HepG2 (cell line): ENCODE measurements at regions not wholly inside any gene's neighbourhood (a gene's known extent, or its start where the extent isn't known, plus 50 kb on each side); places are given as distances from the start of the nearest gene placed in this dataset.
"Not testable (repeated sequence)": the region's sequence is repeated elsewhere in the genome, so short reads cannot be mapped to it uniquely, and the experiment has no call there.

Source experiments
- ATAC-seq: fragments of 200-7000 bp; cut with Tn5 transposase; 3 replicates; pipeline ENCODE4 v1.9.1; 2020; ENCODE audit warnings: mild to moderate bottlenecking, moderate library complexity
- BruUV-seq: library from RNA; stranded (reverse); fragments of 400-500 nt; replicated peaks from 2 replicates; lab custom pipeline; 2021; lab: Mats Ljungman, UMichigan
- CTCF ChIA-PET: fragments of 300-600 bp; formaldehyde crosslinking; extraction: SDS; loops from one replicate; lab custom pipeline; 2021; ENCODE audit warnings: low total read pairs, inconsistent platforms, low intra/inter-chr PET ratio; lab: Yijun Ruan, JAX
- POLR2A ChIA-PET: fragments of 350-600 bp; sonication (Branson Sonifier 250); formaldehyde crosslinking; loops from one replicate; lab custom pipeline; 2020; ENCODE audit warnings: antibody characterized with exemption, inconsistent platforms; lab: Yijun Ruan, JAX
- DNase-seq: peaks from one replicate; pipeline ENCODE4 v3.0.0-alpha.2; 2015; ENCODE audit warnings: low spot score
- FAIRE-seq: peaks from 3 replicates; lab custom pipeline; 2011; peaks lifted over from hg19 to GRCh38; lab: Jason Lieb, UNC
- H2AFZ ChIP-seq: one replicate; pipeline ENCODE4 v1.6.1; 2011; ENCODE audit warnings: low read length, inconsistent platforms
- H3K27ac ChIP-seq: fragments of 300-600 bp; 3 replicates; pipeline ENCODE4 v1.8.0; 2011; ENCODE audit warnings: mixed run types, mild to moderate bottlenecking, mixed read lengths, low read length, inconsistent platforms; ENCODE audit not compliant: insufficient read depth; ENCODE audit errors: extremely low read length
- H3K27me3 ChIP-seq, 2 experiments: fragments of 200-600 bp in 1 of 2; 2 replicates in 1 of 2; 3 replicates in 1 of 2; pipeline versions ENCODE4 v1.6.0 to v1.8.0; 2011; ENCODE audit warnings: low read length in 2 of 2, mild to moderate bottlenecking in 2 of 2, moderate library complexity in 2 of 2, inconsistent platforms in 1 of 2; ENCODE audit not compliant: insufficient read depth in 2 of 2, control insufficient read depth in 1 of 2
- H3K36me3 ChIP-seq, 2 experiments: fragments of 200-600 bp in 1 of 2; replicated peaks in 1 of 2; 2 replicates in 1 of 2; 3 replicates in 1 of 2; pipeline versions ENCODE4 v1.5.1 to v1.8.0; 2011; ENCODE audit warnings: low read length in 2 of 2, inconsistent platforms in 1 of 2; ENCODE audit not compliant: insufficient read depth in 2 of 2, control insufficient read depth in 1 of 2
- H3K4me1 ChIP-seq: 2 replicates; pipeline ENCODE4 v1.5.1; 2012; ENCODE audit warnings: low read length, inconsistent platforms; ENCODE audit not compliant: insufficient read depth
- H3K4me2 ChIP-seq: 2 replicates; pipeline ENCODE4 v1.6.0; 2011; ENCODE audit warnings: low read depth, low read length, inconsistent platforms
- H3K4me3 ChIP-seq, 3 experiments: fragments of 200-600 bp in 1 of 3; sonication (generic), shearing (Covaris generic) in 1 of 3; replicated peaks in 1 of 3; 2 replicates each; pipeline ENCODE4 v1.5.1; 2011 to 2016; ENCODE audit warnings: low read length in 3 of 3, inconsistent platforms in 2 of 3, low read depth in 2 of 3, mild to moderate bottlenecking in 2 of 3, control low read depth in 1 of 3, mixed read lengths in 1 of 3; ENCODE audit not compliant: insufficient read depth in 1 of 3
- H3K79me2 ChIP-seq: one replicate; pipeline ENCODE4 v1.6.1; 2011; ENCODE audit warnings: low read length, inconsistent platforms; ENCODE audit not compliant: insufficient read depth
- H3K9ac ChIP-seq: 2 replicates; pipeline ENCODE4 v1.6.0; 2011; ENCODE audit warnings: mild to moderate bottlenecking, low read depth, low read length, inconsistent platforms; ENCODE audit not compliant: insufficient read depth
- H3K9me3 ChIP-seq: 2 replicates; pipeline ENCODE4 v1.5.1; 2012; ENCODE audit warnings: mild to moderate bottlenecking, low read length
- H4K20me1 ChIP-seq: 2 replicates; pipeline ENCODE4 v1.6.0; 2011; ENCODE audit warnings: inconsistent platforms, mild to moderate bottlenecking, low read length, moderate library complexity; ENCODE audit not compliant: insufficient read depth
- DNMT3B ChIP-seq: conservative IDR thresholded peaks from 2 replicates; pipeline ENCODE4 v1.6.1; 2016; ENCODE audit warnings: missing biosample characterization, control low read depth
- JDP2 ChIP-seq: sonication (generic); formaldehyde crosslinking; IDR thresholded peaks from 2 replicates; pipeline ENCODE4 v1.8.1; 2022; ENCODE audit warnings: missing genetic modification reagents, borderline replicate concordance
- KLF11 ChIP-seq: IDR thresholded peaks from 2 replicates; pipeline ENCODE4 v1.6.1; 2016; ENCODE audit warnings: missing compliant biosample characterization
- LBX2 ChIP-seq: sonication (generic); formaldehyde crosslinking; IDR thresholded peaks from 2 replicates; pipeline ENCODE4 v1.5.0; 2020; ENCODE audit warnings: missing genetic modification reagents, mild to moderate bottlenecking, borderline replicate concordance
- ZMAT5 ChIP-seq: sonication (generic); formaldehyde crosslinking; IDR thresholded peaks from 2 replicates; pipeline ENCODE4 v1.5.0; 2020; ENCODE audit warnings: mild to moderate bottlenecking, low read depth, missing genetic modification reagents, borderline replicate concordance
- ZNF10 ChIP-seq: sonication (generic); formaldehyde crosslinking; IDR thresholded peaks from 2 replicates; pipeline ENCODE4 v1.4.0; 2020; ENCODE audit warnings: mild to moderate bottlenecking, low read depth, missing genetic modification reagents, borderline replicate concordance
- ZNF225 ChIP-seq: sonication (generic); formaldehyde crosslinking; IDR thresholded peaks from 2 replicates; pipeline ENCODE4 v1.4.0; 2020; ENCODE audit warnings: mild to moderate bottlenecking, missing genetic modification reagents
- ZSCAN29 ChIP-seq: sonication (generic); formaldehyde crosslinking; conservative IDR thresholded peaks from 2 replicates; pipeline ENCODE4 v1.4.0; 2020; ENCODE audit warnings: mild to moderate bottlenecking, missing genetic modification reagents
- WGBS: methylation state at CpG from one replicate; pipeline ENCODE4 v1.1.6; 2017; ENCODE audit warnings: low lambda C conversion rate; 5-methylcytosine and 5-hydroxymethylcytosine counted together
- in situ Hi-C: cut with HindIII; loops from 2 replicates; pipeline ENCODE4 v1.10.0; 2017; ENCODE audit warnings: low pct_unique_long_range_greater_than_20kb; ENCODE audit not compliant: extremely low pct_ligation_motif_present
- intact Hi-C: fragments of 100-400 bp; cut with micrococcal nuclease; formaldehyde crosslinking; loops from one replicate; pipeline ENCODE4 v1.10.0; 2022; ENCODE audit not compliant: unreplicated experiment
- TF ChIP-seq, protein P1 (sequence below): sonication (generic); formaldehyde crosslinking; IDR thresholded peaks from 2 replicates; pipeline ENCODE4 v1.9.0; 2021; ENCODE audit warnings: missing genetic modification reagents, borderline replicate concordance
- TF ChIP-seq, protein P2 (sequence below): sonication (generic); formaldehyde crosslinking; IDR thresholded peaks from 2 replicates; pipeline ENCODE4 v1.8.0; 2023; ENCODE audit warnings: mild to moderate bottlenecking, missing genetic modification reagents

DNA sequence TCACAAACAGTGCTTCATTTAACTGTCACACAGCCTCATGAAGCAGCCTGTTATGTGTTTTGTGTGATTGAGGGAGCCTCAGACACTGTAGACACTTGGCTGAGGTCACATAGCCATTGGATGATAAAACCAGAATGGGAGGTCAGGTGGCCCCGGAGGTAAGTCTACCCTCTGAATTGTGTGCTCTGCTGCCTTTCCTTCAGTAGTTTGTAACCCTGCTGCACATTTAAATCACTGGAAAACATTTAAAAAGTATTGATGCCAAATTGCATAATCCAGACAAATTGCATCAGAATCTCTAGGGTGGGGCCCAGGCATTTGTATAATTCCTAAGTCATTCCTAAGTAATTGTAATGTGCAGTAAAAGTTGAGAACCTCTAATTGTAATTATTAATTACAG is 85.2 kb upstream of the ECI2 start (continued):
- TF ChIP-seq ZMAT5 (CRISPR knock-in tag): no peak

- H3K4me1 ChIP-seq, POLR2A ChIA-PET, H3K9me3 ChIP-seq, H3K4me3 ChIP-seq, CTCF ChIA-PET, BruUV-seq, ATAC-seq, H2AFZ ChIP-seq, FAIRE-seq, in situ Hi-C loops, H3K79me2 ChIP-seq, H3K27ac ChIP-seq, H4K20me1 ChIP-seq, H3K36me3 ChIP-seq, DNase-seq, H3K4me2 ChIP-seq, H3K9ac ChIP-seq, intact Hi-C loops, H3K27me3 ChIP-seq: not testable (repeated sequence)
- 28% methylated on average over 3 of the region's 3 CpGs for WGBS
These were observed 83.4 kb upstream of the ECI2 start for GRCh38 chr6:4218619-4219317.

DNA sequence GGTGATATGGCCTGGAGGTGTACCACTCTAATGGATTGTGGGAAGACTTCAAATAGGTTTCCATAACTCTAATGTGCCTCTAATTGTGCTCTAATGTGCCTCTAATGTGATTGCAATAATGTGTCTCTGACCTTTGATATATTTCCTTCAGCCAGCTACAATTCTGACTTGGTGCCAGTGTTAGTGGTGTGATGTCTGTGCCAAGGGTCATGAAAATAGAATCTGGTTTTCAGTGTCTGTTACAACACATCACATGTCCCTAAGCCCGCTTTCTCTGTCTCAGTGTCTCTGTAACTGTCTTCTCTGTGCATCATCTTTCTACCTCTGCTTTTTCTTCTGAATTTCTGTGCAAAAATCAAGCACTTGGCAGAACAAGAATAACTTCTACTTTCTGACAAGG is 77.2 kb upstream of the ECI2 start:
- H3K4me2 ChIP-seq: no peak overlapping the region
- DNase-seq (no peak), FAIRE-seq (no peak), ATAC-seq (no peak)
- no peak overlapping the region for H3K27ac ChIP-seq
- ChIA-PET CTCF (no interaction called here), POLR2A (no interaction called here)
- no peaks in the 10 kb centered on the region for H3K36me3 ChIP-seq
- peaks cover 23% of the 10 kb centered on the region for H3K9me3 ChIP-seq
- in situ Hi-C loops: no loop called here
- H2AFZ ChIP-seq: no peak overlapping the region
- BruUV-seq: no TSS peak
- no peak overlapping the region for H3K4me3 ChIP-seq
- no peaks in the 10 kb centered on the region for H4K20me1 ChIP-seq
- no peaks in the 10 kb centered on the region for H3K4me1 ChIP-seq
- 4% methylated on average over 1 of the region's 1 CpG for WGBS
- 0 out of 5 replicates have a peak, but pooled peaks cover 0 to 4% of the 10 kb centered on the region in 2 experiments for H3K27me3 ChIP-seq
- no peak overlapping the region for H3K9ac ChIP-seq
- H3K79me2 ChIP-seq: no peaks in the 10 kb centered on the region
- intact Hi-C loops: loop anchor here (5.0 kb wide), 1 partner anchor 50 kb away; no protein-coding TSS in a partner anchor
- TF ChIP-seq LBX2 (CRISPR knock-in tag) (no peak), DNMT3B (CRISPR knock-in tag) (no peak), ZNF10 (CRISPR knock-in tag) (no peak), ZSCAN29 (CRISPR knock-in tag) (no peak), JDP2 (CRISPR knock-in tag) (no peak), ZNF225 (CRISPR knock-in tag) (no peak), KLF11 (CRISPR knock-in tag) (no peak)
- TF ChIP-seq, protein P1, sequence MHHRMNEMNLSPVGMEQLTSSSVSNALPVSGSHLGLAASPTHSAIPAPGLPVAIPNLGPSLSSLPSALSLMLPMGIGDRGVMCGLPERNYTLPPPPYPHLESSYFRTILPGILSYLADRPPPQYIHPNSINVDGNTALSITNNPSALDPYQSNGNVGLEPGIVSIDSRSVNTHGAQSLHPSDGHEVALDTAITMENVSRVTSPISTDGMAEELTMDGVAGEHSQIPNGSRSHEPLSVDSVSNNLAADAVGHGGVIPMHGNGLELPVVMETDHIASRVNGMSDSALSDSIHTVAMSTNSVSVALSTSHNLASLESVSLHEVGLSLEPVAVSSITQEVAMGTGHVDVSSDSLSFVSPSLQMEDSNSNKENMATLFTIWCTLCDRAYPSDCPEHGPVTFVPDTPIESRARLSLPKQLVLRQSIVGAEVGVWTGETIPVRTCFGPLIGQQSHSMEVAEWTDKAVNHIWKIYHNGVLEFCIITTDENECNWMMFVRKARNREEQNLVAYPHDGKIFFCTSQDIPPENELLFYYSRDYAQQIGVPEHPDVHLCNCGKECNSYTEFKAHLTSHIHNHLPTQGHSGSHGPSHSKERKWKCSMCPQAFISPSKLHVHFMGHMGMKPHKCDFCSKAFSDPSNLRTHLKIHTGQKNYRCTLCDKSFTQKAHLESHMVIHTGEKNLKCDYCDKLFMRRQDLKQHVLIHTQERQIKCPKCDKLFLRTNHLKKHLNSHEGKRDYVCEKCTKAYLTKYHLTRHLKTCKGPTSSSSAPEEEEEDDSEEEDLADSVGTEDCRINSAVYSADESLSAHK: no peak
- TF ChIP-seq, protein P2, sequence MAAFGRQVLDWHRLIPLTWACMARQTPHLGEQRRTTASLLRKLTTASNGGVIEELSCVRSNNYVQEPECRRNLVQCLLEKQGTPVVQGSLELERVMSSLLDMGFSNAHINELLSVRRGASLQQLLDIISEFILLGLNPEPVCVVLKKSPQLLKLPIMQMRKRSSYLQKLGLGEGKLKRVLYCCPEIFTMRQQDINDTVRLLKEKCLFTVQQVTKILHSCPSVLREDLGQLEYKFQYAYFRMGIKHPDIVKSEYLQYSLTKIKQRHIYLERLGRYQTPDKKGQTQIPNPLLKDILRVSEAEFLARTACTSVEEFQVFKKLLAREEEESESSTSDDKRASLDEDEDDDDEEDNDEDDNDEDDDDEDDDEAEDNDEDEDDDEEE (CRISPR knock-in tag): no peak
